ENCODE measurements at regions not wholly inside any gene's neighbourhood (a gene's known extent, or its start where the extent isn't known, plus 50 kb on each side); places are given as distances from the start of the nearest gene placed in this dataset.

GRCh38 chr2:65620524-65620923 is 188.1 kb upstream of the SPRED2 start:
- TF ChIP-seq CTCF (IDR thresholded peaks at IDR 0.05) = no peak
- no peak for TF ChIP-seq POLR2A (IDR thresholded peaks at IDR 0.05)
